ENCODE measurements at regions not wholly inside any gene's neighbourhood (a gene's known extent, or its start where the extent isn't known, plus 50 kb on each side); places are given as distances from the start of the nearest gene placed in this dataset.

DNA sequence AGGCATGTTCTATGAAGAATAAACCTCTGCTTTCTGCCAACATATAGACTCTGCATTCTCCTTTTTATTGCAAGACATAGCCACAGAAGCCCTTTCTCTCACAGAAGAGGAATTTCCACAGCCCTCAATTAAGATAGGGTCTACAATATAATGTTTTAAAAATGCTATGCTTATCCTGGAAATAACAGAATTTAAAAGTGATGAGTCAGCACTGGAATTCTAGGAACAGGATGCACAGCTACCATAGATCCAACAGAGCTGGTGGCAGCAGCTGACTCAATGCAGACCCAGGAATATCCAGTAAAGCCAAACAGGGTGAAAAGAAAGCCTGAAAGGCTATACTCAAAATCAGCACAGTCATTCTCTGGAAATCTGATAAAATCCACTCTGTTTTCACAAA lies 866.9 kb downstream of the TRIB2 start:
- TF ChIP-seq SP1 (IDR thresholded peaks at IDR 0.05) (no peak), FOXM1 (IDR thresholded peaks at IDR 0.05; ENCODE audit: borderline replicate concordance) (no peak), NFRKB (IDR thresholded peaks at IDR 0.05) (no peak), LEF1 (IDR thresholded peaks at IDR 0.05; ENCODE audit: borderline replicate concordance) (no peak)
- TF ChIP-seq, protein P1, sequence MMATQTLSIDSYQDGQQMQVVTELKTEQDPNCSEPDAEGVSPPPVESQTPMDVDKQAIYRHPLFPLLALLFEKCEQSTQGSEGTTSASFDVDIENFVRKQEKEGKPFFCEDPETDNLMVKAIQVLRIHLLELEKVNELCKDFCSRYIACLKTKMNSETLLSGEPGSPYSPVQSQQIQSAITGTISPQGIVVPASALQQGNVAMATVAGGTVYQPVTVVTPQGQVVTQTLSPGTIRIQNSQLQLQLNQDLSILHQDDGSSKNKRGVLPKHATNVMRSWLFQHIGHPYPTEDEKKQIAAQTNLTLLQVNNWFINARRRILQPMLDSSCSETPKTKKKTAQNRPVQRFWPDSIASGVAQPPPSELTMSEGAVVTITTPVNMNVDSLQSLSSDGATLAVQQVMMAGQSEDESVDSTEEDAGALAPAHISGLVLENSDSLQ (IDR thresholded peaks at IDR 0.05): no peak

Measured in HEK293T (cell line).